ENCODE measurements at regions not wholly inside any gene's neighbourhood (a gene's known extent, or its start where the extent isn't known, plus 50 kb on each side); places are given as distances from the start of the nearest gene placed in this dataset.

- no peaks in the 10 kb centered on the region for H3K27me3 ChIP-seq
- H3K27ac ChIP-seq, result no peak overlapping the region
- H3K4me1 ChIP-seq, result no peaks in the 10 kb centered on the region
- 73% methylated on average over 5 of the region's 5 CpGs; no CpG with 5 or more reads in 1 of the 2 donors for WGBS, 2 donors (ENCODE audit: low coverage in 1 of 2)
- no peaks in the 10 kb centered on the region for H3K36me3 ChIP-seq
- no peak overlapping the region for H3K4me3 ChIP-seq
- DNase-seq, result no peak
- in situ Hi-C loops (cut with MboI; ENCODE audit: low pct_ligation_motif_present in 1 of 4, low pct_unique_long_range_greater_than_20kb in 1 of 4, low sequenced_read_pairs in 3 of 4), result no loop called here
- intact Hi-C loops (cut with DNase I; ENCODE audit: low total_unique reads), result no loop called here
- no peak for TF ChIP-seq CTCF (IDR thresholded peaks at IDR 0.05)
- no peaks in the 10 kb centered on the region for H3K9me3 ChIP-seq
These were observed 56.3 kb upstream of the S1PR3 start for GRCh38 chr9:88934876-88935535.

GRCh38 chr9:88936132-88936531 lies 55.1 kb upstream of the S1PR3 start:
- H3K36me3 ChIP-seq, result no peaks in the 10 kb centered on the region

GRCh38 chr9:88936668-88937067 lies 54.6 kb upstream of the S1PR3 start:
- in situ Hi-C loops (cut with MboI; ENCODE audit: low pct_ligation_motif_present in 1 of 4, low pct_unique_long_range_greater_than_20kb in 1 of 4, low sequenced_read_pairs in 3 of 4) (no loop called here), intact Hi-C loops (cut with DNase I; ENCODE audit: low total_unique reads) (no loop called here)
- no peak overlapping the region for H3K4me3 ChIP-seq
- no peak for TF ChIP-seq POLR2AphosphoS5 (IDR thresholded peaks at IDR 0.05)
- no peak for TF ChIP-seq EP300 (IDR thresholded peaks at IDR 0.05; ENCODE audit: low read depth)
- no peak for TF ChIP-seq CTCF (IDR thresholded peaks at IDR 0.05)
- TF ChIP-seq POLR2A (IDR thresholded peaks at IDR 0.05), result no peak
- 70% methylated on average over 5 of the region's 5 CpGs; no CpG with 5 or more reads in 1 of the 2 donors for WGBS, 2 donors (ENCODE audit: low coverage in 1 of 2)
- H3K4me1 ChIP-seq, result no peaks in the 10 kb centered on the region
- no peaks in the 10 kb centered on the region for H3K9me3 ChIP-seq
- H3K27ac ChIP-seq, result no peak overlapping the region
- H3K36me3 ChIP-seq, result no peaks in the 10 kb centered on the region
- H3K27me3 ChIP-seq, result no peaks in the 10 kb centered on the region
- DNase-seq, result no peak

More at GRCh38 chr9:88936132-88936531, 55.1 kb upstream of the S1PR3 start:
- H3K9me3 ChIP-seq, result no peaks in the 10 kb centered on the region
- H3K4me1 ChIP-seq, result no peaks in the 10 kb centered on the region
- in situ Hi-C loops (cut with MboI; ENCODE audit: low pct_ligation_motif_present in 1 of 4, low pct_unique_long_range_greater_than_20kb in 1 of 4, low sequenced_read_pairs in 3 of 4), result no loop called here
- intact Hi-C loops (cut with DNase I; ENCODE audit: low total_unique reads), result no loop called here
- H3K4me3 ChIP-seq, result no peak overlapping the region
- DNase-seq, result no peak
- TF ChIP-seq CTCF (IDR thresholded peaks at IDR 0.05) (no peak), POLR2AphosphoS5 (IDR thresholded peaks at IDR 0.05) (no peak), EP300 (IDR thresholded peaks at IDR 0.05; ENCODE audit: low read depth) (no peak), POLR2A (IDR thresholded peaks at IDR 0.05) (no peak)
- no peak overlapping the region for H3K27ac ChIP-seq
- WGBS, 2 donors (ENCODE audit: low coverage in 1 of 2), result 75% methylated on average over 2 of the region's 2 CpGs; no CpG with 5 or more reads in 1 of the 2 donors
- H3K27me3 ChIP-seq, result no peaks in the 10 kb centered on the region

GRCh38 chr9:88937248-88937647 lies 54.0 kb upstream of the S1PR3 start:
- no peak overlapping the region for H3K27ac ChIP-seq
- WGBS, 2 donors (ENCODE audit: low coverage in 1 of 2), result 44 to 72% methylated on average over 1 to 3 of the region's 3 CpGs
- no peaks in the 10 kb centered on the region for H3K36me3 ChIP-seq
- H3K27me3 ChIP-seq, result no peaks in the 10 kb centered on the region
- DNase-seq, result no peak
- no peak for TF ChIP-seq CTCF (IDR thresholded peaks at IDR 0.05)
- TF ChIP-seq POLR2AphosphoS5 (IDR thresholded peaks at IDR 0.05), result no peak
- no peak for TF ChIP-seq POLR2A (IDR thresholded peaks at IDR 0.05)
- no peak for TF ChIP-seq EP300 (IDR thresholded peaks at IDR 0.05; ENCODE audit: low read depth)
- in situ Hi-C loops (cut with MboI; ENCODE audit: low pct_ligation_motif_present in 1 of 4, low pct_unique_long_range_greater_than_20kb in 1 of 4, low sequenced_read_pairs in 3 of 4), result no loop called here
- H3K9me3 ChIP-seq, result no peaks in the 10 kb centered on the region
- H3K4me3 ChIP-seq, result no peak overlapping the region
- intact Hi-C loops (cut with DNase I; ENCODE audit: low total_unique reads), result no loop called here
- H3K4me1 ChIP-seq, result no peaks in the 10 kb centered on the region

Data from transverse colon (tissue), 4 donors.